Upper lobe of left lung (tissue), 4 donors: ENCODE measurements at regions not wholly inside any gene's neighbourhood (a gene's known extent, or its start where the extent isn't known, plus 50 kb on each side); places are given as distances from the start of the nearest gene placed in this dataset.

Experiments used
- CTCF ChIP-seq, 6 experiments: fragments of 450-650 bp in 4 of 6; fragments of 200-600 bp in 2 of 6; sonication (generic) in 2 of 6; IDR thresholded peaks; one replicate each; pipeline ENCODE4 v1.5.1; 2016 to 2019; ENCODE audit warnings: antibody characterized with exemption in 6 of 6
- EP300 ChIP-seq, 4 donors: sonication (generic); formaldehyde crosslinking; IDR thresholded peaks; one replicate each; pipeline ENCODE4 v1.5.1; 2017; ENCODE audit warnings: antibody characterized with exemption in 4 of 4, control low read depth in 2 of 4
- POLR2AphosphoS5 ChIP-seq, 2 donors: sonication (generic); formaldehyde crosslinking; IDR thresholded peaks; one replicate each; pipeline ENCODE4 v1.5.1; 2017; ENCODE audit warnings: antibody characterized with exemption in 2 of 2

GRCh38 chr22:26740253-26740652, 82.9 kb downstream of the MIAT start:
- TF ChIP-seq CTCF (IDR thresholded peaks at IDR 0.05) (no peak), POLR2AphosphoS5 (IDR thresholded peaks at IDR 0.05) (peak in 1 of 2 donors; percentile 54), EP300 (IDR thresholded peaks at IDR 0.05) (no peak)
